ENCODE measurements at regions not wholly inside any gene's neighbourhood (a gene's known extent, or its start where the extent isn't known, plus 50 kb on each side); places are given as distances from the start of the nearest gene placed in this dataset.

DNA sequence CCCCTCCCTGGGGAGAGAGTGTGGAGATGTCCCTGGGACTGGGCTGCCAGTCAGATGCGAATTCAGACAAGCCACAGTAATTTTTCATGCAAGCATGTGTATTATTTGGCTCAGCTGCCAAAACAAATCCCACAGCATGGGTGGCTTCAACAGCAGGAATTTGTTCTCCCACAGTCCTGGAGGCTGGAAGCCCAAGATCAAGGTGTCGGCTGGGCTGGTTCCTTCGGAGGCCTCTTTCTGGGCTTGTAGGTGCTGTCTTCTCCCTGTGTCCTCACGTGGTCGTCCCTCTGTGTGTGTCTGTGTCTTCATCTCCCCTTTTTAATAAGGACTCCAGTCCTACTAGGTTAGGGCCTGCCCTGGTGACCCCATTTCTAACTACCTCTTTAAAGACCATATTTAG, 91.9 kb upstream of the ACTRT2 start (continued):
- no peak for TF ChIP-seq MAFK (IDR thresholded peaks at IDR 0.05; ENCODE audit: low read depth, low read length)
